ENCODE measurements at regions not wholly inside any gene's neighbourhood (a gene's known extent, or its start where the extent isn't known, plus 50 kb on each side); places are given as distances from the start of the nearest gene placed in this dataset.

GRCh38 chr12:82529101-82529500, 157.6 kb upstream of the TMTC2 start:
- TF ChIP-seq, protein P1, sequence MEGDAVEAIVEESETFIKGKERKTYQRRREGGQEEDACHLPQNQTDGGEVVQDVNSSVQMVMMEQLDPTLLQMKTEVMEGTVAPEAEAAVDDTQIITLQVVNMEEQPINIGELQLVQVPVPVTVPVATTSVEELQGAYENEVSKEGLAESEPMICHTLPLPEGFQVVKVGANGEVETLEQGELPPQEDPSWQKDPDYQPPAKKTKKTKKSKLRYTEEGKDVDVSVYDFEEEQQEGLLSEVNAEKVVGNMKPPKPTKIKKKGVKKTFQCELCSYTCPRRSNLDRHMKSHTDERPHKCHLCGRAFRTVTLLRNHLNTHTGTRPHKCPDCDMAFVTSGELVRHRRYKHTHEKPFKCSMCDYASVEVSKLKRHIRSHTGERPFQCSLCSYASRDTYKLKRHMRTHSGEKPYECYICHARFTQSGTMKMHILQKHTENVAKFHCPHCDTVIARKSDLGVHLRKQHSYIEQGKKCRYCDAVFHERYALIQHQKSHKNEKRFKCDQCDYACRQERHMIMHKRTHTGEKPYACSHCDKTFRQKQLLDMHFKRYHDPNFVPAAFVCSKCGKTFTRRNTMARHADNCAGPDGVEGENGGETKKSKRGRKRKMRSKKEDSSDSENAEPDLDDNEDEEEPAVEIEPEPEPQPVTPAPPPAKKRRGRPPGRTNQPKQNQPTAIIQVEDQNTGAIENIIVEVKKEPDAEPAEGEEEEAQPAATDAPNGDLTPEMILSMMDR (IDR thresholded peaks at IDR 0.05), result no peak
- no peak for TF ChIP-seq POLR2A (IDR thresholded peaks at IDR 0.05)
